Fibroblast of lung (primary cell): ENCODE measurements at regions not wholly inside any gene's neighbourhood (a gene's known extent, or its start where the extent isn't known, plus 50 kb on each side); places are given as distances from the start of the nearest gene placed in this dataset.

Experiments used
- DNase-seq, 2 donors: peaks; one replicate each; pipeline versions ENCODE4 v3.0.0 to v3.0.0-alpha.2; 2010; ENCODE audit warnings: low read depth in 2 of 2
- H2AFZ ChIP-seq: 2 replicates; pipeline ENCODE4 v1.5.1; 2012; ENCODE audit warnings: low read length, control low read depth, inconsistent platforms
- H3K27ac ChIP-seq: 2 replicates; pipeline ENCODE4 v1.5.1; 2011; ENCODE audit warnings: low read length, control low read depth; ENCODE audit not compliant: insufficient read depth
- H3K27me3 ChIP-seq: 2 replicates; pipeline ENCODE4 v1.5.1; 2011; ENCODE audit warnings: mild to moderate bottlenecking, low read length; ENCODE audit not compliant: control insufficient read depth, insufficient read depth
- H3K36me3 ChIP-seq: 2 replicates; pipeline ENCODE4 v1.5.1; 2011; ENCODE audit warnings: low read length; ENCODE audit not compliant: control insufficient read depth, insufficient read depth
- H3K4me1 ChIP-seq: 2 replicates; pipeline ENCODE4 v1.5.1; 2011; ENCODE audit warnings: low read length; ENCODE audit not compliant: control insufficient read depth, insufficient read depth; ENCODE audit errors: extremely low read depth
- H3K4me2 ChIP-seq: 2 replicates; pipeline ENCODE4 v1.5.1; 2011; ENCODE audit warnings: low read length, control low read depth; ENCODE audit not compliant: insufficient read depth; ENCODE audit errors: extremely low read depth
- H3K4me3 ChIP-seq, 4 experiments: fragments of 200-600 bp in 1 of 4; sonication (generic) in 1 of 4; replicated peaks in 1 of 4; 2 replicates each; pipeline ENCODE4 v1.5.1; 2011 to 2016; ENCODE audit warnings: low read length in 4 of 4, low read depth in 3 of 4, mild to moderate bottlenecking in 3 of 4, control low read depth in 2 of 4, inconsistent platforms in 1 of 4, mixed read lengths in 1 of 4; ENCODE audit not compliant: insufficient read depth in 1 of 4; ENCODE audit errors: control extremely low read depth in 1 of 4
- H3K79me2 ChIP-seq: 2 replicates; pipeline ENCODE4 v1.5.1; 2012; ENCODE audit warnings: mild to moderate bottlenecking, low read length, inconsistent platforms; ENCODE audit not compliant: control insufficient read depth, insufficient read depth
- H3K9ac ChIP-seq: 2 replicates; pipeline ENCODE4 v1.5.1; 2011; ENCODE audit warnings: mild to moderate bottlenecking, low read length, control low read depth; ENCODE audit not compliant: insufficient read depth
- H3K9me3 ChIP-seq: 2 replicates; pipeline ENCODE4 v1.5.1; 2012; ENCODE audit warnings: low read depth, low read length; ENCODE audit not compliant: control insufficient read depth, insufficient read depth
- H4K20me1 ChIP-seq: 2 replicates; pipeline ENCODE4 v1.5.1; 2011; ENCODE audit warnings: low read length; ENCODE audit not compliant: control insufficient read depth, insufficient read depth; ENCODE audit errors: extremely low read depth
- CTCF ChIP-seq, 2 donors: IDR thresholded peaks in 1 of 2; conservative IDR thresholded peaks in 1 of 2; 1 replicate in 1 of 2; 2 replicates in 1 of 2; pipeline ENCODE4 v1.5.1; 2011 to 2012; ENCODE audit warnings: low read length in 2 of 2, control low read depth in 1 of 2, inconsistent platforms in 1 of 2, low read depth in 1 of 2, mild to moderate bottlenecking in 1 of 2
- EZH2 ChIP-seq: IDR thresholded peaks from 2 replicates; pipeline ENCODE4 v1.5.1; 2012; ENCODE audit warnings: low read length, control low read depth, mild to moderate bottlenecking; ENCODE audit errors: missing control alignments

GRCh38 chr7:89775459-89775858 is 378.8 kb upstream of the STEAP1 start:
- Histone ChIP-seq H3K27ac (no peak overlapping the region), H2AFZ (no peak overlapping the region), H3K27me3 (no peaks in the 10 kb centered on the region), H3K9me3 (no peaks in the 10 kb centered on the region), H3K4me2 (no peak overlapping the region), H3K79me2 (no peaks in the 10 kb centered on the region), H3K36me3 (no peaks in the 10 kb centered on the region), H3K9ac (no peak overlapping the region), H3K4me3 (no peak overlapping the region), H3K4me1 (no peaks in the 10 kb centered on the region), H4K20me1 (no peaks in the 10 kb centered on the region)
- no peak for TF ChIP-seq CTCF (conservative IDR thresholded peaks at IDR 0.05 in 1 of 2, IDR thresholded peaks at IDR 0.05 in 1 of 2; ENCODE audit: low read depth in 1 of 2, low read length in 2 of 2)
- TF ChIP-seq EZH2 = no peak
- no peak for DNase-seq

GRCh38 chr7:89776980-89777379 is 377.3 kb upstream of the STEAP1 start:
- Histone ChIP-seq H3K4me2 (no peak overlapping the region), H2AFZ (no peak overlapping the region), H3K79me2 (no peaks in the 10 kb centered on the region), H3K9me3 (no peaks in the 10 kb centered on the region), H3K27ac (no peak overlapping the region), H3K4me1 (no peaks in the 10 kb centered on the region), H3K9ac (no peak overlapping the region), H3K36me3 (no peaks in the 10 kb centered on the region), H3K27me3 (no peaks in the 10 kb centered on the region), H4K20me1 (no peaks in the 10 kb centered on the region), H3K4me3 (no peak overlapping the region)
- TF ChIP-seq CTCF (conservative IDR thresholded peaks at IDR 0.05 in 1 of 2, IDR thresholded peaks at IDR 0.05 in 1 of 2; ENCODE audit: low read depth in 1 of 2, low read length in 2 of 2) (no peak), EZH2 (no peak)
- no peak for DNase-seq

- no peaks in the 10 kb centered on the region for H4K20me1 ChIP-seq
- no peak for DNase-seq
- H3K79me2 ChIP-seq = no peaks in the 10 kb centered on the region
- H3K9ac ChIP-seq = no peak overlapping the region
- no peaks in the 10 kb centered on the region for H3K4me1 ChIP-seq
- H3K9me3 ChIP-seq = no peaks in the 10 kb centered on the region
- H3K4me3 ChIP-seq = no peak overlapping the region
- no peaks in the 10 kb centered on the region for H3K36me3 ChIP-seq
- H3K4me2 ChIP-seq = no peak overlapping the region
- H3K27ac ChIP-seq = no peak overlapping the region
- no peak overlapping the region for H2AFZ ChIP-seq
- TF ChIP-seq EZH2 (no peak), CTCF (conservative IDR thresholded peaks at IDR 0.05 in 1 of 2, IDR thresholded peaks at IDR 0.05 in 1 of 2; ENCODE audit: low read depth in 1 of 2, low read length in 2 of 2) (no peak)
- no peaks in the 10 kb centered on the region for H3K27me3 ChIP-seq
These were observed 376.8 kb upstream of the STEAP1 start for GRCh38 chr7:89777499-89777898.
